Sigmoid colon (tissue), 4 donors: ENCODE measurements at regions not wholly inside any gene's neighbourhood (a gene's known extent, or its start where the extent isn't known, plus 50 kb on each side); places are given as distances from the start of the nearest gene placed in this dataset.

Experiments used
- CTCF ChIP-seq, 4 experiments: fragments of 450-650 bp in 3 of 4; fragments of 200-600 bp in 1 of 4; IDR thresholded peaks; one replicate each; pipeline ENCODE4 v1.5.1; 2016 to 2019; ENCODE audit warnings: antibody characterized with exemption in 4 of 4, mild to moderate bottlenecking in 3 of 4, moderate library complexity in 2 of 4
- EP300 ChIP-seq, 4 donors: sonication (generic); formaldehyde crosslinking; IDR thresholded peaks; one replicate each; pipeline ENCODE4 v1.6.1; 2017; ENCODE audit warnings: antibody characterized with exemption in 4 of 4
- POLR2A ChIP-seq, 2 donors: fragments of 450-650 bp; IDR thresholded peaks; one replicate each; pipeline ENCODE4 v1.6.1; 2016; ENCODE audit warnings: antibody characterized with exemption in 2 of 2, mild to moderate bottlenecking in 2 of 2, moderate library complexity in 2 of 2
- POLR2AphosphoS5 ChIP-seq, 4 donors: sonication (generic); formaldehyde crosslinking; IDR thresholded peaks; one replicate each; pipeline ENCODE4 v1.6.1; 2017; ENCODE audit warnings: antibody characterized with exemption in 4 of 4

- TF ChIP-seq CTCF (IDR thresholded peaks at IDR 0.05): no peak
- no peak for TF ChIP-seq POLR2A (IDR thresholded peaks at IDR 0.05)
- TF ChIP-seq EP300 (IDR thresholded peaks at IDR 0.05): no peak
- TF ChIP-seq POLR2AphosphoS5 (IDR thresholded peaks at IDR 0.05): no peak
Observed at GRCh38 chr19:33900817-33901216, 104.1 kb downstream of the KCTD15 start.
